ENCODE measurements at regions not wholly inside any gene's neighbourhood (a gene's known extent, or its start where the extent isn't known, plus 50 kb on each side); places are given as distances from the start of the nearest gene placed in this dataset.
A peak's percentile ranks its signal among the peaks of the same experiment; 100 is the strongest.
"Not testable (repeated sequence)": the region's sequence is repeated elsewhere in the genome, so short reads cannot be mapped to it uniquely, and the experiment has no call there.

GRCh38 chr12:54105809-54106208 is 52.2 kb downstream of the HOXC4 start:
- DNase-seq; intact Hi-C loops (cut with micrococcal nuclease); ATAC-seq: not testable (repeated sequence)

- ATAC-seq; intact Hi-C loops (cut with micrococcal nuclease); DNase-seq: not testable (repeated sequence)
Observed at GRCh38 chr12:54106252-54106651, 52.6 kb downstream of the HOXC4 start.

- ATAC-seq; intact Hi-C loops (cut with micrococcal nuclease); DNase-seq: not testable (repeated sequence)
Observed at GRCh38 chr12:54106803-54107579, 53.4 kb downstream of the HOXC4 start.

- ATAC-seq; DNase-seq; intact Hi-C loops (cut with micrococcal nuclease): not testable (repeated sequence)
Observed at GRCh38 chr12:54112336-54112735, 58.7 kb downstream of the HOXC4 start.

GRCh38 chr12:54116055-54116454 is 62.4 kb downstream of the HOXC4 start:
- intact Hi-C loops (cut with micrococcal nuclease); DNase-seq; ATAC-seq: not testable (repeated sequence)

GRCh38 chr12:54117392-54117791 is 63.8 kb downstream of the HOXC4 start:
- ATAC-seq; DNase-seq; intact Hi-C loops (cut with micrococcal nuclease): not testable (repeated sequence)

GRCh38 chr12:54119082-54119481 is 65.4 kb downstream of the HOXC4 start:
- intact Hi-C loops (cut with micrococcal nuclease); DNase-seq; ATAC-seq: not testable (repeated sequence)

- intact Hi-C loops (cut with micrococcal nuclease); ATAC-seq: not testable (repeated sequence)
Observed at GRCh38 chr12:54123981-54124380, 64.8 kb downstream of the SMUG1 start.

GRCh38 chr12:54125708-54126028 is 63.1 kb downstream of the SMUG1 start:
- ATAC-seq, result peak; percentile 68
- intact Hi-C loops (cut with micrococcal nuclease); DNase-seq: not testable (repeated sequence)

More at GRCh38 chr12:54123981-54124380, 64.8 kb downstream of the SMUG1 start:
- DNase-seq, result not testable (repeated sequence)

- peak; percentile 51 for DNase-seq
- intact Hi-C loops (cut with micrococcal nuclease), result no loop called here
- ATAC-seq, result peak; percentile 73
Observed at GRCh38 chr12:54126029-54126695, 62.6 kb downstream of the SMUG1 start.

- ATAC-seq, result peak; percentile 89
- DNase-seq, result peak; percentile 73
- intact Hi-C loops (cut with micrococcal nuclease), result no loop called here
Observed at GRCh38 chr12:54126696-54127537, 61.9 kb downstream of the SMUG1 start.

- DNase-seq, result no peak
- no peak for ATAC-seq
- intact Hi-C loops (cut with micrococcal nuclease), result no loop called here
Observed at GRCh38 chr12:54127538-54128259, 61.1 kb downstream of the SMUG1 start.

- intact Hi-C loops (cut with micrococcal nuclease), result no loop called here
- DNase-seq (no peak), ATAC-seq (no peak)
Observed at GRCh38 chr12:54128416-54128815, 60.4 kb downstream of the SMUG1 start.

- intact Hi-C loops (cut with micrococcal nuclease), result no loop called here
- DNase-seq, result no peak
- ATAC-seq, result no peak
Observed at GRCh38 chr12:54129028-54129903, 59.5 kb downstream of the SMUG1 start.

Measured in left ventricle myocardium superior (tissue), 1 donor.